HAP-1 (cell line): ENCODE measurements at regions not wholly inside any gene's neighbourhood (a gene's known extent, or its start where the extent isn't known, plus 50 kb on each side); places are given as distances from the start of the nearest gene placed in this dataset.
"Not testable (repeated sequence)": the region's sequence is repeated elsewhere in the genome, so short reads cannot be mapped to it uniquely, and the experiment has no call there.

Source experiments
- DNase-seq, 2 experiments: peaks; one replicate each; pipeline ENCODE4 v3.0.0-alpha.2; 2016 to 2020; ENCODE audit warnings: low spot score in 2 of 2
- H3K27me3 ChIP-seq: fragments of 250-450 bp; sonication (Bioruptor Pico); 2 replicates; pipeline ENCODE4 v1.5.1; 2020; ENCODE audit warnings: low read depth, mild to moderate bottlenecking, moderate library complexity
- H3K36me3 ChIP-seq: fragments of 250-450 bp; sonication (Bioruptor Pico); replicated peaks from 2 replicates; pipeline ENCODE4 v1.5.1; 2020; ENCODE audit warnings: mild to moderate bottlenecking
- H3K4me1 ChIP-seq: fragments of 250-450 bp; sonication (Bioruptor Pico); 2 replicates; pipeline ENCODE4 v1.5.1; 2020; ENCODE audit warnings: mild to moderate bottlenecking
- H3K4me3 ChIP-seq: fragments of 250-450 bp; sonication (Bioruptor Pico); 2 replicates; pipeline ENCODE4 v1.5.1; 2020; ENCODE audit warnings: mild to moderate bottlenecking, moderate library complexity
- H3K9me3 ChIP-seq: fragments of 250-450 bp; sonication (Bioruptor Pico); 2 replicates; pipeline ENCODE4 v1.5.1; 2020; ENCODE audit warnings: mild to moderate bottlenecking, moderate library complexity
- in situ Hi-C: fragments of 300-500 bp; cut with MboI; formaldehyde crosslinking; loops from 3 replicates; pipeline ENCODE4 v1.14.3; 2020; ENCODE audit warnings: low sequenced_read_pairs, inconsistent platforms, mixed read lengths

DNA sequence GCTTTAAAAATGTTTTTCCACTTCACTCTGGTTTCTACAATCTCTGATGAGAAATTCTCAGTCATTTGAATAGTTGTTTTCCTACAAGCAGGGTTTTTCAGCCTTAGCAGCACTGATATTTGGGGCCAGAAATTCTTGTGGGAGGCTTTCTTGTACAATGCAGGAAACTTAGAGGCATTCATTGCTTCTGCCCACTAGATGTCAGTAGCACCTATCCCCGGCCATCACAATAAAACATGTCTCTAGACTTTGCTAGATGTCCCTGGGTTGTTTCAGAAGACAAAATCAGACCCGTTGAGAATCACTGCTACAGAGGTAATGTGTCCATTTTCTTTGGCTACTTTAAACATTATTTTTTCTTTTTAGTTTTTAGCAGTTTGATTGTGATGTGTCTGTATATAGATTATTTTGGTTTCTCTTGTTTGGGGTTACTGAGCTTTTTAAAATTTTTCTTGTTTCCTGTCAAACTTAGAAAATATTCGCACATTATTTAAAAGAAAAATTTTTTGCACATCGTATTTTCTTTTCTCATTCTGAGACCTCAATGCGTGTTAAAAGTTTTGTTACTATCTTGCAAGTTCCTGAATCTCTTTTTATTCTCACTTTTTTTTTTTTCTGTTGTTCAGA is 60.8 kb upstream of the CCDC179 start:
- in situ Hi-C loops, result no loop called here
- Histone ChIP-seq H3K27me3 (no peaks in the 10 kb centered on the region), H3K4me3 (no peak overlapping the region), H3K36me3 (no peaks in the 10 kb centered on the region), H3K4me1 (no peaks in the 10 kb centered on the region; the same call in 1 of the 2 replicates), H3K9me3 (no peaks in the 10 kb centered on the region)
- DNase-seq, result peak; percentile 59 to 75

DNA sequence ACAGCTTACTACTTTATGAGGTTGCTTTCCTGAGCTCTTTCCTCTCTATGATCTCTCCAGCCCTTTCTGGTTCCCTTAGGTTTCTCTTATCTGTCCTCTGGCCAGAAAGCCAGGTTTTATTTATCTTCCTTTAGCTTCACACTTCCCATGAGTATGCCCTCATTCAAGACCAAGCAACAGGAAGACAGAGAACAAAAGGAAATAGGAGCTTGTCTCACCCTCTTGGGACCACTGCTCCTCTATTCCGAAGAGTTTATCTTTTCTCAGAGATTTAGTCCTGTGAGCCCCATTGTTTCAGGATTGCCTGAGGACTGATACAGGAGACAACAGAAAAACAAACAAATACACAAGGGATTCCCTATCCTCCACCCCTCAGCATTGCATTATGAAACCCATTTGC is 62.4 kb upstream of the CCDC179 start:
- Histone ChIP-seq H3K36me3 (no peaks in the 10 kb centered on the region), H3K9me3 (no peaks in the 10 kb centered on the region), H3K4me1 (no peaks in the 10 kb centered on the region; the same call in 1 of the 2 replicates), H3K27me3 (no peaks in the 10 kb centered on the region), H3K4me3 (no peak overlapping the region)
- no peak for DNase-seq
- in situ Hi-C loops, result no loop called here

DNA sequence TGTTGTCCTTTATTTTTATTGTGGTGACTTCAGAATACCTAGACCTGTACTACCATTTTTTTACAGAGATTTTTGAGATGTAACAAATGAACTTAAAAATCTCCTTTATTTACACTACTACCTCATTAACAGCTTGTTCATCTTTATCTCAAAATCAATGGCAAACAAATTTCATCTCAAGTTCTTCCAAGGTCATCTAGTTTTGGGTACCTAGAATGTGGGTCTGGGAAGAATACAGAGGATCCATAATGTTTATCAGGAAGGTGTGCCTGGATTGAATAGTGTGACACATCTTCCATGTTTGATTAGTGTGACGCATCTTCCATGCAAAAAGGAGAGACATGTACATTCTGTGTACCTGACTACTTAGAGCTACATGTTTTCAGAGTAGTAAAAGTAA is 63.3 kb upstream of the CCDC179 start:
- Histone ChIP-seq H3K4me3 (no peak overlapping the region), H3K36me3 (no peaks in the 10 kb centered on the region), H3K9me3 (no peaks in the 10 kb centered on the region), H3K27me3 (no peaks in the 10 kb centered on the region), H3K4me1 (no peaks in the 10 kb centered on the region; the same call in 1 of the 2 replicates)
- no peak for DNase-seq
- in situ Hi-C loops, result no loop called here

DNA sequence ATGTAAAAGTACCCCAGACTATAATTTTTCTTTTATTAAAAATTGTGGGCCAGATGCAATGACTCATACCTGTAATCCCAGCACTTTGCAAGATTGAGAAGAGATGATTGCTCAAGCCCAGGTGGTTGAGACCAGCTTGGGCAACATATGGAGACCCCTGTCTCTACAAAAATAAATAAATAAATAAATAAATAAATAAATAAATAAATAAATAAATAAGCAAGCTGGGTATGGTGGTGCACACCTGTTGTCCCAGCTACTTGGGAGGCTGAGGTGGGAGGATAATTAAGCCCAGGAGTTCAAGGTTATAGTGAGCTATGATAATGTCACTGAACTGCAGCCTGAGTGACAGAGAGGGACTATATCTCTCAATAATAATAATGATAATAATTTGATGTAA is 66.1 kb upstream of the CCDC179 start:
- DNase-seq, result no peak
- H3K4me1 ChIP-seq, result no peaks in the 10 kb centered on the region; the same call in 1 of the 2 replicates
- in situ Hi-C loops, result no loop called here
- no peaks in the 10 kb centered on the region for H3K36me3 ChIP-seq
- no peaks in the 10 kb centered on the region for H3K9me3 ChIP-seq
- no peaks in the 10 kb centered on the region for H3K27me3 ChIP-seq
- H3K4me3 ChIP-seq, result no peak overlapping the region

DNA sequence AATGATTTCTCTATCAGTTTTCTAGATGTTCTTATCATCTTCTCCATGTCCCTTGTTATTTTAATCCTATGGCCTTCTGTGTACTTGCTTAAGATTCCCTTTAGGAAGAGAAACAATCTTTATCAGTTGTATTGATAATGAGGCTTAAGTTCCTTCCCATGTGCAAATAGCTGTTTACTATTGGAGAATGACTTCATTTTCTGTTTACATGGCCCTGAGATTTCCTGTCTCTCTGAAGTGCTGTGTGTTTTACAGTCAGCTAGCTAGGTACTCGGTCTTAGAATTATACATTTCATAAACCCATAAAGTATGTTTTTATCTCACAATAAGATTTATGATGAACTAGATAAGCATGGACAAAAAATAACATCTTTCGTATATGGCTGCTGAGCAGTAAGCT is 67.5 kb upstream of the CCDC179 start:
- H3K4me3 ChIP-seq, result no peak overlapping the region

DNA sequence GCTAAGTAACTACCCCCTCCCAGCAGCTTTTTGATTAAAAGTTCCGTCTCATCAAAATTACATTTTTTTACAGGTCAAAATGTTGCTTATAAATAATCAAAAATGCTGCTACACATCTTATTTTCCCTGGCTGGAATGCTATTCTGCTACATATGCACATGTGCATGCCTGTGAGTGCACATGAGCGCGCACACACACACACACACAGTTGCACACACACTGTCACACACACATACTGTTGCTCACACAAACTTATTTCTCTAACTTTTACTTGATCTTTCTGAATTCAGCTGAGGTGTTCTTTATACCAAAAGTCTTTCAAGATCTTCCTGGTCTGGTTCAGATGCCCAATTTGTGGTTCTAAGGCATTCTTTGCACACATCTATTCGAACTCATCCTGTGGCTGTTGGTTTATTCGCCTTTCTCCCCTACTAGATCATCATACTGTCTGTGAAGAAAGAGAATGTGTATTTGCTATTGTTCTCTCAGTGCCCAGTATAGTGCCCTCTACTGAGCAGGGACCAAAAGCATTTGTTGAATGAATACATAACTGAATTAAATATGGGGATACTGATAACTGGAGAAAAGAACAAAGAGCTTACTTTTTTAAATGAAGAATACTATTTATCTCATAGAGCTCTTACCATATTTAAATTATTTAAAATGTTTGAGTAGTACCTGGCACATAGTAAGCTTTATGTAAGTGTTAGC is 68.1 kb upstream of the CCDC179 start:
- Histone ChIP-seq H3K9me3 (no peaks in the 10 kb centered on the region), H3K36me3 (no peaks in the 10 kb centered on the region), H3K4me3 (no peak overlapping the region), H3K4me1 (no peaks in the 10 kb centered on the region; the same call in 1 of the 2 replicates), H3K27me3 (no peaks in the 10 kb centered on the region)
- in situ Hi-C loops, result no loop called here
- no peak for DNase-seq

More for the DNA sequence above, 67.5 kb upstream of the CCDC179 start:
- DNase-seq, result no peak
- in situ Hi-C loops, result no loop called here
- no peaks in the 10 kb centered on the region; the same call in 1 of the 2 replicates for H3K4me1 ChIP-seq
- no peaks in the 10 kb centered on the region for H3K9me3 ChIP-seq
- no peaks in the 10 kb centered on the region for H3K27me3 ChIP-seq
- no peaks in the 10 kb centered on the region for H3K36me3 ChIP-seq

DNA sequence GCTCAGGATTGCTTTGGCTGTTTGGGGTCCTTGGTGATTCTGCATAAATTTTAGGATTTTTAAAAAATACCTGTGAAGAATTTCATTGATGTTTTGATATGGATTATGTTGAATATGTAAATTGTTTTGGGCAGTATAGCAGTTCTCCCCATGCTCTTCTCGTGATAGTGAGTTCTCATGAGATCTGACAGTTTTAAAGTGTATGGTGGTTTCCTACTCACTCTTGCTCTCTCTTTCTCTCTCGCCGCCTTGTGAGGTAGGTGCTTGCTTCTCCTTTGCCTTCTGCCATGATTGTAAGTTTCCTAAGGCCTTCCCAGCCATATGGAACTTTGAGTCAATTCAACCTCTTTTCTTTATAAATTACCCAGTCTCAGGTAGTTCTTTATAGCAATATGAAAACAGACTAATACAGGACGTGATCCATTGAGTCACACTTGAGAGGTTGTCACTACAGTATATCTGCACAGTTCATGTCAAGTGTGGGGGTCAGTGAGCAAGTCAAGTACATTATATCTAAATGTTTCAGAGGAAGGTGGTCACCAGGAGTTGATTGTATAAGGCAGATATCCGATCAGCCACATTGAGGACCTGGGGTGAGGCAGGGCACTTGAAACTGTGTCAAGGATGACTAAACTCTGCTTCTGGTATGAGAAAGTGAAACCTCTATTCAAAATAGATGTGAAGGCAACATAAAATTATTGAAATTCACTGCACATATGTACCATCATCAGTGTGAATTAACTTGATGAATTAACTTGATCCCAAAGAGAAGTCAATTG is 70.7 kb upstream of the CCDC179 start:
- Histone ChIP-seq H3K27me3 (no peaks in the 10 kb centered on the region), H3K4me1 (no peaks in the 10 kb centered on the region), H3K36me3 (no peaks in the 10 kb centered on the region), H3K4me3 (no peak overlapping the region), H3K9me3 (no peaks in the 10 kb centered on the region)
- DNase-seq, result no peak
- in situ Hi-C loops, result no loop called here

DNA sequence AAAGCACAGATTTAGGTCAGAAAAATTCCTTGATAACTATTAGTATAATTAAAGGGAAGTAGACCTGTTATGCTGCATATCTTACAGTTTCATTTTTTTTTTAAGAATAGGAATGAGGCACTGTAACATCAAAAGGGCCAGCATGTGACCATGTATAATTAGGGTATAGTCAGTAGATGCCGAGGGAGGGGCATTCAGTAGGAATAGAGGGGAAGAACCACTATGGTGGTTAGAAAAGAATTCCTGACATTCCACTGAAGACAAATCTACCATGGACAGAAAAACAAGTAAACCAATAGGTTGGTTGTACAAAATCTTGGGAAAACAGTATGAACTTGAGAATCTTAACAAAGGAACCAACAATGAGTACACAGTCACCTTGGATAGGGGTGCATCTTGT is 78.4 kb upstream of the CCDC179 start:
- H3K4me3 ChIP-seq, result no peak overlapping the region
- H3K9me3 ChIP-seq, result peaks cover 2% of the 10 kb centered on the region; the same call in 1 of the 2 replicates
- H3K36me3 ChIP-seq, result no peaks in the 10 kb centered on the region
- in situ Hi-C loops, result no loop called here
- no peaks in the 10 kb centered on the region for H3K4me1 ChIP-seq
- no peaks in the 10 kb centered on the region for H3K27me3 ChIP-seq
- no peak for DNase-seq

DNA sequence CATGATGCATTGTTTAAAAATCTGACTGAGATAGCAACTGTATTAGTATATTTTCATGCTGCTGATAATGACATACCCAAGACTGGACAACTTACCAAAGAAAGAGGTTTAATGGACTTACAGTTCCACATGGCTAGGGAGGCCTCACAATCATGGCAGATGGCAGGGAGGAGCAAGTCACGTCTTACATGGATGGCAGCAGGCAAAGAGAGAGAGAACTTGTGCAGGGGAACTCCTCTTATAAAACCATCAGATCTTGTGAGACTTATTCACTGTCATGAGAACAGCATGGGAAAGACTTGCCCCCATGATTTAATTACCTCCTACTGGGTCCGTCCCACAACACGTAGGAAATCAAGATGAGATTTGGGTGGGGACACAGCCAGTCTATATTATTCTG is 81.3 kb upstream of the CCDC179 start:
- H3K4me3 ChIP-seq, H3K27me3 ChIP-seq, H3K9me3 ChIP-seq, DNase-seq, in situ Hi-C loops, H3K4me1 ChIP-seq, H3K36me3 ChIP-seq: not testable (repeated sequence)

DNA sequence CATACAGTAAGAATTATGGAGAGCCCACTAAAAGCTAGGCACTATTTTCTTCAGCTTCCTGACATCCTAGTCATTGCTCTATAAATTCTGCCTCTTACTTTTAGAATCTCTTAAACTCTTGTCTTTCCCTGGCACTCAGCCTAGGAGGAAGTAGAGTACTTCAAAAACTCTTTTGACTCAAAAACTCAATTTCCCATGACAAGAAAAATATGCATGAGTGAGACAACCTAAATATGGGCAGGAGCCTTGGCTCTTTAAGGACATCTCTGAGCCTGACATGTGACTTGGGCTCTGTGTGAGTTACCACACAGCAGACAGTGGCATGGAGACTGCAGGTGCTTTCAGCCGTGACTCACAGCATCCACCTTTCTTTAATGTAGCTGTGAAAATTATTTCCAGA is 97.5 kb upstream of the CCDC179 start:
- DNase-seq, result no peak
- Histone ChIP-seq H3K4me3 (no peak overlapping the region), H3K9me3 (no peaks in the 10 kb centered on the region), H3K4me1 (no peaks in the 10 kb centered on the region), H3K27me3 (no peaks in the 10 kb centered on the region), H3K36me3 (no peaks in the 10 kb centered on the region)
- in situ Hi-C loops, result no loop called here

DNA sequence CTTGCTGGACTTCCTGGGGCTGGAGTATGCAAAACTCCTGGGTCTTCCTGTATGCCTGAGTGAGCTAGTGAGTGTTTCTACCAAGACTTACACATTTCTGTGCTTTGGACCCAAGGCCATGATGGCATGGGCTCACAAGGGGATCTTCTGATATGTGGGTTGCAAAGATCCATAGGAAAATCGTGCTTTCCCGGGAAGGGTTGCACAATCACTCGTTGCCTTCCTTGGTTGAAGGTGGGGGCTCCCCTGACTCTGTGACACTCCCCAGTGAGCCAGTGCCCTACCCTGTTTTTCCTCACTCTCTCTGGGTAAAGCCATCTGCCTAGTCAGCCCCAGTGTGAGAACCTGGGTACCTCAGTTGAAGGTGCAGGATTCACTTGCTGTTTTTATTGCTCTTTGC is 114.0 kb upstream of the CCDC179 start:
- no peak for DNase-seq
- no peaks in the 10 kb centered on the region for H3K4me1 ChIP-seq
- no peaks in the 10 kb centered on the region for H3K36me3 ChIP-seq
- no peak overlapping the region for H3K4me3 ChIP-seq
- no peaks in the 10 kb centered on the region for H3K27me3 ChIP-seq
- in situ Hi-C loops, result no loop called here
- H3K9me3 ChIP-seq, result no peaks in the 10 kb centered on the region

DNA sequence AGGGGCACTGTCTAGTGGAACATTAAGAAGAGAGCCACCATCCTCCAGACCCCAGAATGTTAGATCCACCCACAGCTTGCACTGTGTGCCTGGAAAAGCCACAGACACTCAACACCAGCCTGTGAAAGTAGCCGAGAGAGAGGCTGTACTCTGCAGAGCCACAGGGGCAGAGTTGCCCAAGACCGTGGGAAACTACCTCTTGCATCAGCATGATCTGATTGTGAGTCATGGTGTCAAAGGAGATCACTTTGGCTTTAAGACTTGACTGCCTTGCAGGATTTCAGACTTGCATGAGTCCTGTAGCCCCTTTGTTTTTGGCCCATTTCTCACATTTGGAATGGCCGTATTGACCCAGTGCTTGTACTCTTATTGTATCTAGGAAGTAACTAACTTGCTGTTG is 115.9 kb upstream of the CCDC179 start:
- Histone ChIP-seq H3K4me1 (no peaks in the 10 kb centered on the region), H3K4me3 (no peak overlapping the region), H3K36me3 (no peaks in the 10 kb centered on the region), H3K27me3 (no peaks in the 10 kb centered on the region), H3K9me3 (no peaks in the 10 kb centered on the region)
- in situ Hi-C loops, result no loop called here
- no peak for DNase-seq

DNA sequence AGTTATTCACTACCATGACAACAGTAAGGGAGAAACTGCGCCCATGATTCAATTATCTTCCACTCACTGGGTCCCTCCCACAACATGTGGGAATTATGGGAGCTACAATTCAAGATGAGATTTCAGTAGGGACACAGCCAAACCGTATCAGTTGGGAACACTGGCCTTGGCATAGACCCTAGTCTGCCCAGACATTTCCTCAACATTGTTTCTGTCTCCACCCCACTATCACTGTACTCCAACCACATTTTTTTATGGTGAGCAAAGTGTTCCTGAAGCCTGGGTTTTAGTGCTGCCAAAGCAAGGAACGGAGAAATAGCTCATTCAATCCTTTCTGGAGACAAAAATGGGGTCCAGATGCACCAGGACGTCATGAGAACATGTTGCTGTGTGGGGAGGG is 122.6 kb upstream of the CCDC179 start:
- in situ Hi-C loops, result no loop called here
- Histone ChIP-seq H3K4me3 (no peak overlapping the region), H3K36me3 (no peaks in the 10 kb centered on the region), H3K27me3 (no peaks in the 10 kb centered on the region), H3K4me1 (no peaks in the 10 kb centered on the region), H3K9me3 (no peaks in the 10 kb centered on the region)
- DNase-seq, result no peak

DNA sequence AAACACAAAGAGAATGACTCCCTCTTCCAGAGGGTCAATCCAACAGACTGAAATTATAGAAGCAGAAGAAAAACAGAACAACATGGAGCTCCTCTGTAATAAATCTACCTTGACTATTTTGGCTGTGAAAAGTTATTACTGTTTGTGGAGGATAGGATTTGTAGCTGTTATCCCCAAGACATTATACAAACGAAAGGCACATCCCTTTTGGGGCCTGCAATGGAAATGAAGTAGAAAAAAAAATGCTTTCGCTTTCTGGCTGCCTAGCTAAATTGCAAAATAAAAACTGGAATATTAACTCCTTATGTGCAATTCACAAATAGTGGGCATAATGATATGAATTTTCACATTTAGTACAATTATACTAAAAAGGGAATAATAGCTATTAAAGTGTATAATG is 123.8 kb upstream of the CCDC179 start:
- no peaks in the 10 kb centered on the region for H3K4me1 ChIP-seq

More for the DNA sequence above, 123.8 kb upstream of the CCDC179 start:
- no peak overlapping the region for H3K4me3 ChIP-seq
- DNase-seq, result no peak
- no peaks in the 10 kb centered on the region for H3K36me3 ChIP-seq
- H3K27me3 ChIP-seq, result no peaks in the 10 kb centered on the region
- in situ Hi-C loops, result no loop called here
- H3K9me3 ChIP-seq, result no peaks in the 10 kb centered on the region; the same call in 1 of the 2 replicates
